ENCODE measurements at regions not wholly inside any gene's neighbourhood (a gene's known extent, or its start where the extent isn't known, plus 50 kb on each side); places are given as distances from the start of the nearest gene placed in this dataset.

- Mint-ChIP-seq H3K36me3 (ENCODE audit: low read depth) (no peaks in the 10 kb centered on the region), H3K9me3 (peaks cover 6% of the 10 kb centered on the region), H3K27ac (no peak overlapping the region), H3K4me3 (no peak overlapping the region), H3K27me3 (ENCODE audit: low read depth) (no peaks in the 10 kb centered on the region), H3K4me1 (ENCODE audit: low read depth) (no peaks in the 10 kb centered on the region)
- CTCF ChIA-PET: no interaction called here
- intact Hi-C loops (cut with micrococcal nuclease): no loop called here
- no peak for DNase-seq
Observed at GRCh38 chr2:128420131-128420530, 101.5 kb upstream of the HS6ST1 start.

- CTCF ChIA-PET: no interaction called here
- Mint-ChIP-seq H3K36me3 (ENCODE audit: low read depth) (no peaks in the 10 kb centered on the region), H3K27me3 (ENCODE audit: low read depth) (no peaks in the 10 kb centered on the region), H3K27ac (no peak overlapping the region), H3K4me3 (no peak overlapping the region), H3K9me3 (peaks cover 6% of the 10 kb centered on the region), H3K4me1 (ENCODE audit: low read depth) (no peaks in the 10 kb centered on the region)
- intact Hi-C loops (cut with micrococcal nuclease): no loop called here
- no peak for DNase-seq
Observed at GRCh38 chr2:128420776-128421175, 102.1 kb upstream of the HS6ST1 start.

- DNase-seq: no peak
- Mint-ChIP-seq H3K4me3 (no peak overlapping the region), H3K27me3 (ENCODE audit: low read depth) (no peaks in the 10 kb centered on the region), H3K36me3 (ENCODE audit: low read depth) (no peaks in the 10 kb centered on the region), H3K4me1 (ENCODE audit: low read depth) (no peaks in the 10 kb centered on the region), H3K9me3 (peaks cover 6% of the 10 kb centered on the region), H3K27ac (no peak overlapping the region)
- CTCF ChIA-PET: no interaction called here
- intact Hi-C loops (cut with micrococcal nuclease): no loop called here
Observed at GRCh38 chr2:128421286-128421685, 102.6 kb upstream of the HS6ST1 start.

- no peak for DNase-seq
- no peaks in the 10 kb centered on the region for H3K27me3 Mint-ChIP-seq (ENCODE audit: low read depth)
- H3K9me3 Mint-ChIP-seq: peaks cover 6% of the 10 kb centered on the region
- intact Hi-C loops (cut with micrococcal nuclease): no loop called here
- no peaks in the 10 kb centered on the region for H3K36me3 Mint-ChIP-seq (ENCODE audit: low read depth)
- H3K27ac Mint-ChIP-seq: no peak overlapping the region
- CTCF ChIA-PET: no interaction called here
- H3K4me3 Mint-ChIP-seq: no peak overlapping the region
- H3K4me1 Mint-ChIP-seq (ENCODE audit: low read depth): no peaks in the 10 kb centered on the region
Observed at GRCh38 chr2:128421861-128422311, 103.2 kb upstream of the HS6ST1 start.

- intact Hi-C loops (cut with micrococcal nuclease): no loop called here
- no peaks in the 10 kb centered on the region for H3K4me1 Mint-ChIP-seq (ENCODE audit: low read depth)
- no peak overlapping the region for H3K4me3 Mint-ChIP-seq
- no peaks in the 10 kb centered on the region for H3K27me3 Mint-ChIP-seq (ENCODE audit: low read depth)
- H3K36me3 Mint-ChIP-seq (ENCODE audit: low read depth): no peaks in the 10 kb centered on the region
- no peak for DNase-seq
- H3K9me3 Mint-ChIP-seq: peaks cover 6% of the 10 kb centered on the region
- H3K27ac Mint-ChIP-seq: no peak overlapping the region
- CTCF ChIA-PET: no interaction called here
Observed at GRCh38 chr2:128422571-128422970, 103.9 kb upstream of the HS6ST1 start.

- intact Hi-C loops (cut with micrococcal nuclease): no loop called here
- CTCF ChIA-PET: interaction anchor here (0.7 kb wide), 1 partner anchor 1399 kb away, joined by 3 read pairs; no protein-coding TSS in a partner anchor
Observed at GRCh38 chr2:128423788-128424165, 105.1 kb upstream of the HS6ST1 start.

GRCh38 chr2:128424406-128425171, 105.9 kb upstream of the HS6ST1 start:
- H3K4me3 Mint-ChIP-seq: no peak overlapping the region
- H3K27me3 Mint-ChIP-seq (ENCODE audit: low read depth): no peaks in the 10 kb centered on the region
- no peak for DNase-seq
- no peaks in the 10 kb centered on the region for H3K36me3 Mint-ChIP-seq (ENCODE audit: low read depth)
- intact Hi-C loops (cut with micrococcal nuclease): no loop called here
- H3K27ac Mint-ChIP-seq: no peak overlapping the region
- peaks cover 14% of the 10 kb centered on the region for H3K9me3 Mint-ChIP-seq
- CTCF ChIA-PET: interaction anchor here (0.7 kb wide), 1 partner anchor 1398 kb away, joined by 3 read pairs; no protein-coding TSS in a partner anchor
- no peaks in the 10 kb centered on the region for H3K4me1 Mint-ChIP-seq (ENCODE audit: low read depth)

More at GRCh38 chr2:128423788-128424165, 105.1 kb upstream of the HS6ST1 start:
- no peak overlapping the region for H3K4me3 Mint-ChIP-seq
- no peaks in the 10 kb centered on the region for H3K4me1 Mint-ChIP-seq (ENCODE audit: low read depth)
- H3K27me3 Mint-ChIP-seq (ENCODE audit: low read depth): no peaks in the 10 kb centered on the region
- H3K9me3 Mint-ChIP-seq: peaks cover 9% of the 10 kb centered on the region
- H3K27ac Mint-ChIP-seq: no peak overlapping the region
- DNase-seq: no peak
- no peaks in the 10 kb centered on the region for H3K36me3 Mint-ChIP-seq (ENCODE audit: low read depth)

- Mint-ChIP-seq H3K36me3 (ENCODE audit: low read depth) (no peaks in the 10 kb centered on the region), H3K9me3 (peaks cover 15% of the 10 kb centered on the region), H3K27me3 (ENCODE audit: low read depth) (peaks cover 2% of the 10 kb centered on the region), H3K27ac (no peak overlapping the region), H3K4me3 (no peak overlapping the region), H3K4me1 (ENCODE audit: low read depth) (no peaks in the 10 kb centered on the region)
- no peak for DNase-seq
- CTCF ChIA-PET: no interaction called here
- intact Hi-C loops (cut with micrococcal nuclease): no loop called here
Observed at GRCh38 chr2:128425216-128425615, 106.5 kb upstream of the HS6ST1 start.

- CTCF ChIA-PET: interaction anchor here (0.6 kb wide), 1 partner anchor 539 kb away, joined by 4 read pairs; no protein-coding TSS in a partner anchor
- H3K4me1 Mint-ChIP-seq (ENCODE audit: low read depth): no peaks in the 10 kb centered on the region
- no peaks in the 10 kb centered on the region for H3K36me3 Mint-ChIP-seq (ENCODE audit: low read depth)
- H3K4me3 Mint-ChIP-seq: no peak overlapping the region
- peaks cover 3% of the 10 kb centered on the region for H3K27me3 Mint-ChIP-seq (ENCODE audit: low read depth)
- H3K9me3 Mint-ChIP-seq: peaks cover 18% of the 10 kb centered on the region
- intact Hi-C loops (cut with micrococcal nuclease): no loop called here
- no peak for DNase-seq
- no peak overlapping the region for H3K27ac Mint-ChIP-seq
Observed at GRCh38 chr2:128425731-128426620, 107.3 kb upstream of the HS6ST1 start.

GRCh38 chr2:128427413-128427755, 108.7 kb upstream of the HS6ST1 start:
- Mint-ChIP-seq H3K4me1 (ENCODE audit: low read depth) (no peaks in the 10 kb centered on the region), H3K4me3 (no peak overlapping the region), H3K36me3 (ENCODE audit: low read depth) (no peaks in the 10 kb centered on the region), H3K27me3 (ENCODE audit: low read depth) (peaks cover 3% of the 10 kb centered on the region), H3K27ac (no peak overlapping the region), H3K9me3 (peaks cover 18% of the 10 kb centered on the region)
- intact Hi-C loops (cut with micrococcal nuclease): no loop called here
- CTCF ChIA-PET: interaction anchor here (0.6 kb wide), 1 partner anchor 351 kb away, joined by 3 read pairs; no protein-coding TSS in a partner anchor
- no peak for DNase-seq

GRCh38 chr2:128428415-128428814, 109.7 kb upstream of the HS6ST1 start:
- H3K4me3 Mint-ChIP-seq: no peak overlapping the region
- peaks cover 19% of the 10 kb centered on the region for H3K9me3 Mint-ChIP-seq
- no peak overlapping the region for H3K27ac Mint-ChIP-seq
- intact Hi-C loops (cut with micrococcal nuclease): no loop called here
- H3K36me3 Mint-ChIP-seq (ENCODE audit: low read depth): no peaks in the 10 kb centered on the region
- CTCF ChIA-PET: no interaction called here
- no peak for DNase-seq
- no peaks in the 10 kb centered on the region for H3K4me1 Mint-ChIP-seq (ENCODE audit: low read depth)
- H3K27me3 Mint-ChIP-seq (ENCODE audit: low read depth): peaks cover 3% of the 10 kb centered on the region

GRCh38 chr2:128432423-128432822, 113.8 kb upstream of the HS6ST1 start:
- no peaks in the 10 kb centered on the region for H3K36me3 Mint-ChIP-seq (ENCODE audit: low read depth)
- H3K27ac Mint-ChIP-seq: no peak overlapping the region
- no peaks in the 10 kb centered on the region for H3K4me1 Mint-ChIP-seq (ENCODE audit: low read depth)
- DNase-seq: no peak
- H3K9me3 Mint-ChIP-seq: peaks cover 19% of the 10 kb centered on the region
- H3K27me3 Mint-ChIP-seq (ENCODE audit: low read depth): peaks cover 11% of the 10 kb centered on the region
- no peak overlapping the region for H3K4me3 Mint-ChIP-seq
- intact Hi-C loops (cut with micrococcal nuclease): no loop called here
- CTCF ChIA-PET: no interaction called here

Measured in activated naive CD4-positive, alpha-beta T cell treated with anti-CD3 and anti-CD28 coated beads for 36 hours (primary cell).